AG10803 (cell line): ENCODE measurements at regions not wholly inside any gene's neighbourhood (a gene's known extent, or its start where the extent isn't known, plus 50 kb on each side); places are given as distances from the start of the nearest gene placed in this dataset.
"Not testable (repeated sequence)": the region's sequence is repeated elsewhere in the genome, so short reads cannot be mapped to it uniquely, and the experiment has no call there.

Experiments used
- DNase-seq: peaks from one replicate; pipeline ENCODE4 v3.0.0; 2010; ENCODE audit warnings: low read depth
- H3K4me3 ChIP-seq: 2 replicates; pipeline ENCODE4 v1.5.1; 2011; ENCODE audit warnings: mild to moderate bottlenecking, low read length, control low read depth
- TF ChIP-seq, protein P1 (sequence below): conservative IDR thresholded peaks from 2 replicates; pipeline ENCODE4 v1.5.1; 2011; ENCODE audit warnings: mild to moderate bottlenecking, low read length, control low read depth, inconsistent platforms

DNA sequence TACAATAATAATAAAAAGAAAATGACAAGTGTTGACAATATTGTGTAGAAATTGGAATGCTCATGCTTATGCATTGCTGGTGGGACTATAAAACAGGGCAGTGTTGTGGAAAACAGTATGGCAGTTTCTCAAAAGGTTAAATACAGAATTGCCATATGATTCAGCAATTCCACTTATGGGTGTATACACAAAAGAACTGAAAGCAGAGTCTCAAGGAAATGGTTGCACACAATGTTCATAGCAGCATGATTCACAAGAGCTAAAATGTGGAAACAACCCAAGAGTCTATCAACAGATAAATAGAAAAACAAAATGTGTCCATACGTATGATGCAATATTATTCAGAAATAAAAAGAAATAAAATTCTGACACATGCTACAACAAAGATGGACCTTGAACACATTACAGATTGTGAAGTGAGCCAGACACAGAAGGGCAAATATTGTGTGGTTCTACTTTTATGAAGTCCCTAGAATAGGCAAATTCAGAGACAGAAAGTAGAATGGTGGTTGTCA is 64.8 kb upstream of the GRM8 start:
- DNase-seq: peak; percentile 2
- H3K4me3 ChIP-seq: no peak overlapping the region

DNA sequence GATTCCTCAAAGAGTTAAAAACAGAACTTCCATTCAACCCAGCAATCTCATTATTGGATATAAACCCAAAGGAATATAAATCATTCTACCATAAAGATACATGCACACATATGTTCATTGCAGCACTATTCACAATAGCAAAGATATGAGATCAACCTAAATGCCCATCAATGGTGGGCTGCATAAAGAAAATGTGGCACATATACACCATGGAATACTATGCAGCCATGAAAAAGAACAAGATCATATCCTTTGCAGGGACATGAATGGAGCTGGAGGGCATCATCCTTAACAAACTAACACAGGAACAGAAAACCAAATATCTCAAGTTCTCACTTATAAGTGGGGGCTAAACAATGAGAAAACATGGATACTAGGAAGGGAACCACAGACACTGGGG is 64.1 kb upstream of the GRM8 start:
- not testable (repeated sequence) for H3K4me3 ChIP-seq, DNase-seq

More for the DNA sequence above, 64.8 kb upstream of the GRM8 start:
- TF ChIP-seq, protein P1, sequence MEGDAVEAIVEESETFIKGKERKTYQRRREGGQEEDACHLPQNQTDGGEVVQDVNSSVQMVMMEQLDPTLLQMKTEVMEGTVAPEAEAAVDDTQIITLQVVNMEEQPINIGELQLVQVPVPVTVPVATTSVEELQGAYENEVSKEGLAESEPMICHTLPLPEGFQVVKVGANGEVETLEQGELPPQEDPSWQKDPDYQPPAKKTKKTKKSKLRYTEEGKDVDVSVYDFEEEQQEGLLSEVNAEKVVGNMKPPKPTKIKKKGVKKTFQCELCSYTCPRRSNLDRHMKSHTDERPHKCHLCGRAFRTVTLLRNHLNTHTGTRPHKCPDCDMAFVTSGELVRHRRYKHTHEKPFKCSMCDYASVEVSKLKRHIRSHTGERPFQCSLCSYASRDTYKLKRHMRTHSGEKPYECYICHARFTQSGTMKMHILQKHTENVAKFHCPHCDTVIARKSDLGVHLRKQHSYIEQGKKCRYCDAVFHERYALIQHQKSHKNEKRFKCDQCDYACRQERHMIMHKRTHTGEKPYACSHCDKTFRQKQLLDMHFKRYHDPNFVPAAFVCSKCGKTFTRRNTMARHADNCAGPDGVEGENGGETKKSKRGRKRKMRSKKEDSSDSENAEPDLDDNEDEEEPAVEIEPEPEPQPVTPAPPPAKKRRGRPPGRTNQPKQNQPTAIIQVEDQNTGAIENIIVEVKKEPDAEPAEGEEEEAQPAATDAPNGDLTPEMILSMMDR: no peak

DNA sequence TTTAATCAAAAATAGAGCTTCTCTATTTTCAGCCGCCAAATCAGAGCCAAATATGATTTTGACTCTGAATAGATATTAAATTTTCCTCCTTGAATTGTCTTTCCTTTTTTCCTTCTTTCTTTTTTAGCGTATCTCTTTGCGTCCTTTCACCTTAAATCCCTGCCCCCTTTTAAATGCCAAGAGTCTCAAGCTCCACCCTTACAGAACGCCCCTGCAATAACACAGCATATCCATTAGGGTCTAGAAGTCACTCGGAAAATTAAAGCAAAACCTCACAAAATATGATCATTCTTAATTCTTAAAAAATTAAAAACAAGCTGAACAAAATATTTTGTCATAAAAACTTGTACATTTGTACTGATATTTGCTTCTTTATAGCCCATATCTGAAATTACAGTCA is 51.3 kb upstream of the GRM8 start:
- no peak overlapping the region for H3K4me3 ChIP-seq
- TF ChIP-seq, protein P1: no peak
- DNase-seq: no peak

DNA sequence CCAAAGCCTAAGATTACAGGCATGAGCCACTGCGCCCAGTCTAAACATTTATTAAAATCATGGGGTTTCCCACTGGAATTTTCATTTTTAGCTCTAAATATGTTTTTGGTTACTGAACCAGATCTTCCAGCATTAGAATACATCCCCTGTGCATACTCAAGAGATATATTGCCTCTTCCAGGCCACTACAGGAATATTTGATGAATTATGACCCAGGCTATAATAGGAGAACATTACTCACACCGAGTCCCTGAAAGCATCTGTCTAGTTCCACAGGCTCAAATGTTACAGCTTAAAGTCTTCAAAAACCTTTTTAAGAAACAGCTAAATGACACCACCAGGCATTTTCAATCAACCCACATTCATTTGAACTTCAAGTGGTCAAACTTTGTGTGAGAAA is 50.4 kb upstream of the GRM8 start:
- H3K4me3 ChIP-seq: no peak overlapping the region
- TF ChIP-seq, protein P1: no peak
- no peak for DNase-seq
